Panc1 (cell line): ENCODE measurements at regions not wholly inside any gene's neighbourhood (a gene's known extent, or its start where the extent isn't known, plus 50 kb on each side); places are given as distances from the start of the nearest gene placed in this dataset.

Experiments used
- CTCF ChIP-seq: fragments of 450-650 bp; IDR thresholded peaks from 2 replicates; pipeline ENCODE4 v1.5.1; 2017; ENCODE audit warnings: mild to moderate bottlenecking
- POLR2AphosphoS5 ChIP-seq: IDR thresholded peaks from 2 replicates; pipeline ENCODE4 v1.6.1; 2012; ENCODE audit warnings: mild to moderate bottlenecking, low read depth, low read length, moderate library complexity
- TF ChIP-seq, protein P1 (sequence below), 2 experiments: IDR thresholded peaks; 2 replicates each; pipeline ENCODE4 v1.6.1; 2011 to 2012; ENCODE audit warnings: low read depth in 2 of 2, control low read depth in 1 of 2, low read length in 1 of 2, mild to moderate bottlenecking in 1 of 2, moderate library complexity in 1 of 2; ENCODE audit not compliant: insufficient read depth in 1 of 2

DNA sequence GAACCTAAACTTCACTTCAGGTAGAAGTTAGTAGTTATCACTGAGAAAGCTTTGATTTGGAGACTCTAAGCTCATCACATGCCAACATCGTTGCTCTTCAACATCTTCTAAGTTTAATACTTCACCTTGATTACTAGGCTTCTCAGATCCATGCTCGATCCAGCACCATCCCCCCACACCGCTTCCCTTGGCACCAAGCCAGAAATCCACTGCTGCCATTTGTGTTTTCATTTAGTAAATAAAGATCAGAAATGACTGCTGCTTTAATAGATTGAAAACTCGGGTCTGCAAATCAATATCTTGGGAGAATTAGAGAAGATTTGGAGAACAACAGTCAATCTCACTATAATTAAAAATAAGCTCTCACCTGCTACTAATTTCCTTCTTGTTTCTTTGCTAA is 214.7 kb upstream of the NR4A3 start:
- TF ChIP-seq CTCF (no peak), POLR2AphosphoS5 (no peak)
- TF ChIP-seq, protein P1, sequence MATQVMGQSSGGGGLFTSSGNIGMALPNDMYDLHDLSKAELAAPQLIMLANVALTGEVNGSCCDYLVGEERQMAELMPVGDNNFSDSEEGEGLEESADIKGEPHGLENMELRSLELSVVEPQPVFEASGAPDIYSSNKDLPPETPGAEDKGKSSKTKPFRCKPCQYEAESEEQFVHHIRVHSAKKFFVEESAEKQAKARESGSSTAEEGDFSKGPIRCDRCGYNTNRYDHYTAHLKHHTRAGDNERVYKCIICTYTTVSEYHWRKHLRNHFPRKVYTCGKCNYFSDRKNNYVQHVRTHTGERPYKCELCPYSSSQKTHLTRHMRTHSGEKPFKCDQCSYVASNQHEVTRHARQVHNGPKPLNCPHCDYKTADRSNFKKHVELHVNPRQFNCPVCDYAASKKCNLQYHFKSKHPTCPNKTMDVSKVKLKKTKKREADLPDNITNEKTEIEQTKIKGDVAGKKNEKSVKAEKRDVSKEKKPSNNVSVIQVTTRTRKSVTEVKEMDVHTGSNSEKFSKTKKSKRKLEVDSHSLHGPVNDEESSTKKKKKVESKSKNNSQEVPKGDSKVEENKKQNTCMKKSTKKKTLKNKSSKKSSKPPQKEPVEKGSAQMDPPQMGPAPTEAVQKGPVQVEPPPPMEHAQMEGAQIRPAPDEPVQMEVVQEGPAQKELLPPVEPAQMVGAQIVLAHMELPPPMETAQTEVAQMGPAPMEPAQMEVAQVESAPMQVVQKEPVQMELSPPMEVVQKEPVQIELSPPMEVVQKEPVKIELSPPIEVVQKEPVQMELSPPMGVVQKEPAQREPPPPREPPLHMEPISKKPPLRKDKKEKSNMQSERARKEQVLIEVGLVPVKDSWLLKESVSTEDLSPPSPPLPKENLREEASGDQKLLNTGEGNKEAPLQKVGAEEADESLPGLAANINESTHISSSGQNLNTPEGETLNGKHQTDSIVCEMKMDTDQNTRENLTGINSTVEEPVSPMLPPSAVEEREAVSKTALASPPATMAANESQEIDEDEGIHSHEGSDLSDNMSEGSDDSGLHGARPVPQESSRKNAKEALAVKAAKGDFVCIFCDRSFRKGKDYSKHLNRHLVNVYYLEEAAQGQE (IDR thresholded peaks at IDR 0.05; ENCODE audit: insufficient read depth in 1 of 2, low read depth in 2 of 2, low read length in 1 of 2), result no peak
